Spleen (tissue), 7 donors: ENCODE measurements at regions not wholly inside any gene's neighbourhood (a gene's known extent, or its start where the extent isn't known, plus 50 kb on each side); places are given as distances from the start of the nearest gene placed in this dataset.

Experiments
- CTCF ChIP-seq, 11 experiments: fragments of 200-600 bp in 7 of 11; fragments of 450-650 bp in 4 of 11; sonication (generic) in 4 of 11; IDR thresholded peaks in 8 of 11; conservative IDR thresholded peaks in 3 of 11; 1 replicate in 7 of 11; 2 replicates in 4 of 11; pipeline versions ENCODE4 v1.4.0 to v1.8.0; 2016 to 2021; ENCODE audit warnings: antibody characterized with exemption in 11 of 11, inconsistent platforms in 4 of 11, mild to moderate bottlenecking in 1 of 11
- POLR2A ChIP-seq, 3 donors: fragments of 450-650 bp; IDR thresholded peaks; one replicate each; pipeline ENCODE4 v1.5.1; 2017; ENCODE audit warnings: antibody characterized with exemption in 3 of 3, mild to moderate bottlenecking in 1 of 3
- donor health status: DM: no; HTN: no; CAD: no; lungs with moderate emphysema.
- donor health status: DM: no; HTN: no; CAD: no.
- donor health status: DM: no; HTN: no; CAD: no.

DNA sequence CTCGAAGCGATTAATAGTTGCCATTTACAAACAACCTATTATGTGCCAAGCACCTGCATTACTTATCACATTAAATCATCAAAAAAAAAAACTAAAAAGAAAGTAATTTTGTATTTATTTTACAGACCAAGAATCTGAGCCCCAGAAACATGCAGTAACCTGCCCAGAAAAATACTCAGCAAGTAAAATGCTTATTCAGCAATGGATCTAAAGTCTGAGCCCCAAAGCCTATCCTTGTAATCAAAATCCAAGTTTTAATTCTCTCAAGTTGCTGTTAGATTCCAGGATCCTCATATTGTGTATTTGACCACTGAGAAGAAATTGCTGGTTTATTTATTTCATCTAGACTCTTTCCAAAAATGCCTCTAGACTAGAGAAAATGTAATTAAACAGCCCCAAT, 783.3 kb upstream of the API5 start:
- no peak for TF ChIP-seq POLR2A (IDR thresholded peaks at IDR 0.05)
- no peak for TF ChIP-seq CTCF (IDR thresholded peaks at IDR 0.05 in 8 of 11, conservative IDR thresholded peaks at IDR 0.05 in 3 of 11)
